ENCODE measurements at regions not wholly inside any gene's neighbourhood (a gene's known extent, or its start where the extent isn't known, plus 50 kb on each side); places are given as distances from the start of the nearest gene placed in this dataset.

- no peak for TF ChIP-seq EZH2phosphoT487 (IDR thresholded peaks at IDR 0.05; ENCODE audit: borderline replicate concordance, low read length)
- no peak for TF ChIP-seq CTCF (conservative IDR thresholded peaks at IDR 0.05; ENCODE audit: low read depth, low read length)
- no peak for TF ChIP-seq EZH2 (IDR thresholded peaks at IDR 0.05; ENCODE audit: low read length, unreplicated experiment)
- no TSS peak for BruUV-seq (replicated peaks)
- POLR2A ChIA-PET (ENCODE audit: unreplicated experiment): no interaction called here
- DNase-seq (peak; percentile 5), ATAC-seq (peak; percentile 43)
- intact Hi-C loops (cut with micrococcal nuclease): loop anchor here (2.0 kb wide), 1 partner anchor 15 kb away; no protein-coding TSS in a partner anchor
- Histone ChIP-seq H3K9me3 (ENCODE audit: low read length) (no peaks in the 10 kb centered on the region), H3K79me2 (ENCODE audit: low read length) (no peaks in the 10 kb centered on the region), H3K4me2 (ENCODE audit: low read length) (peak overlapping the region; percentile 81), H3K9ac (ENCODE audit: low read length) (no peak overlapping the region), H2AFZ (ENCODE audit: low read length) (peak overlapping the region; percentile 55), H3K27ac (ENCODE audit: low read length) (no peak overlapping the region), H3K36me3 (ENCODE audit: low read depth, low read length) (no peaks in the 10 kb centered on the region), H3K4me3 (ENCODE audit: low read length) (peak overlapping the region; percentile 60), H3K4me1 (ENCODE audit: insufficient read depth, low read length) (peaks cover 21% of the 10 kb centered on the region), H3K27me3 (ENCODE audit: low read length) (no peaks in the 10 kb centered on the region), H4K20me1 (ENCODE audit: low read length) (no peaks in the 10 kb centered on the region), H3F3A (ENCODE audit: low read length, unreplicated experiment) (no peaks in the 10 kb centered on the region), H3K9me2 (replicated peaks; ENCODE audit: low read length) (no peaks in the 10 kb centered on the region)
- CTCF ChIA-PET: no interaction called here
Measured at GRCh38 chr1:222897527-222898190, 82.8 kb downstream of the DISP1 start.

- no peak overlapping the region for H3K9ac ChIP-seq (ENCODE audit: low read length)
- peak overlapping the region; percentile 60; the same call in 1 of the 2 replicates for H3K4me3 ChIP-seq (ENCODE audit: low read length)
- BruUV-seq (replicated peaks): no TSS peak
Measured at GRCh38 chr1:222898191-222898527, 83.3 kb downstream of the DISP1 start.

More at GRCh38 chr1:222898191-222898527, 83.3 kb downstream of the DISP1 start:
- peaks cover 19% of the 10 kb centered on the region for H3K4me1 ChIP-seq (ENCODE audit: insufficient read depth, low read length)
- no peaks in the 10 kb centered on the region for H3K9me2 ChIP-seq (replicated peaks; ENCODE audit: low read length)
- no peaks in the 10 kb centered on the region for H3K79me2 ChIP-seq (ENCODE audit: low read length)
- POLR2A ChIA-PET (ENCODE audit: unreplicated experiment): no interaction called here
- no peak for TF ChIP-seq EZH2phosphoT487 (IDR thresholded peaks at IDR 0.05; ENCODE audit: borderline replicate concordance, low read length)
- TF ChIP-seq CTCF (conservative IDR thresholded peaks at IDR 0.05; ENCODE audit: low read depth, low read length): no peak
- TF ChIP-seq EZH2 (IDR thresholded peaks at IDR 0.05; ENCODE audit: low read length, unreplicated experiment): no peak
- H3K27ac ChIP-seq (ENCODE audit: low read length): no peak overlapping the region
- DNase-seq (no peak), ATAC-seq (no peak)
- CTCF ChIA-PET: no interaction called here
- H3K36me3 ChIP-seq (ENCODE audit: low read depth, low read length): no peaks in the 10 kb centered on the region
- H3K4me2 ChIP-seq (ENCODE audit: low read length): peak overlapping the region; percentile 81
- H4K20me1 ChIP-seq (ENCODE audit: low read length): no peaks in the 10 kb centered on the region
- H3K27me3 ChIP-seq (ENCODE audit: low read length): no peaks in the 10 kb centered on the region
- H3K9me3 ChIP-seq (ENCODE audit: low read length): no peaks in the 10 kb centered on the region
- peak overlapping the region; percentile 55 for H2AFZ ChIP-seq (ENCODE audit: low read length)
- intact Hi-C loops (cut with micrococcal nuclease): loop anchor here (2.0 kb wide), 1 partner anchor 15 kb away; no protein-coding TSS in a partner anchor
- no peaks in the 10 kb centered on the region for H3F3A ChIP-seq (ENCODE audit: low read length, unreplicated experiment)

Measured in PC-3 (cell line).